ENCODE measurements at regions not wholly inside any gene's neighbourhood (a gene's known extent, or its start where the extent isn't known, plus 50 kb on each side); places are given as distances from the start of the nearest gene placed in this dataset.

- H3K36me3 Mint-ChIP-seq: no peaks in the 10 kb centered on the region
- ATAC-seq (no peak), DNase-seq (no peak)
- no peak overlapping the region for H3K4me3 Mint-ChIP-seq
- H3K27me3 Mint-ChIP-seq: no peaks in the 10 kb centered on the region
- H3K4me1 Mint-ChIP-seq: no peaks in the 10 kb centered on the region
- CTCF ChIA-PET: no interaction called here
- H3K9me3 Mint-ChIP-seq (ENCODE audit: low read depth): no peaks in the 10 kb centered on the region
- H3K27ac Mint-ChIP-seq: no peak overlapping the region
Observed at GRCh38 chr4:67052814-67053675, 492.3 kb downstream of the CENPC start.

DNA sequence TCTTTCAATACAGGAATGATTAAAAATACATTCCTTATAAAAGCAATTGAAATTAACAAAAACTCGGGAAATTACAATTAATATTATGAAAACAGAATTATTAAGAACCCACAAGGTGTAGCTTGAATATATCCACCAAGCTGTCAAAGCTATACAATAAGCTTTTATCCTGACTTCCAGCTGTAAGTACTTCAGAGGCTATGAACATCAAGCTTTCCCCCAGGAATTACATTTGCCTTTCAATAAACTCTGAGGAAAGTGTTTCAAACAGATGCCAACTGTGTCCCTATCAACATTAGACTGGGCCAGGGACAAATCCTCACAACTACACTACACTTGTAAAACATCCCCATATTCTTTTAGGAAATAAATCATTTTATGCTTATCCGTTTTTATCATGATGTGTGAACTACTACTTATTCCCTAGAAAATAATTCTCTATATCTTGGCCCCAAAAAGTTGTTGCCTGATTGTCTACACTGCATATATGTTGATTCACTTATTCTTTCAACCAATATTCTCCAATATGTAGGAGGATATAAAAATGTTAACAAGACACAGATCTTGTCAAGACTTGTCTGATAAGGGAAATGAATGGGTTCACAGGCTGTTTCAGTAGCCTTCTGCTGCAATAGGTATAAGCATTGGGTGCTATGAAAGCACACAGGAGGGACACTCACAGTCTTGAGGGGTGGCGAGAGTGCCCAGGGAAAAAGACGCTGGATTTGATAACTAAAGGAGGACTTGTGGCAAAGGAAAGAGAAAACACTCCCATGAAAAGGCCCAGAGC, 494.1 kb downstream of the CENPC start:
- Mint-ChIP-seq H3K27me3 (no peaks in the 10 kb centered on the region), H3K4me3 (no peak overlapping the region), H3K9me3 (ENCODE audit: low read depth) (no peaks in the 10 kb centered on the region), H3K36me3 (no peaks in the 10 kb centered on the region), H3K4me1 (no peaks in the 10 kb centered on the region), H3K27ac (no peak overlapping the region)
- DNase-seq: no peak
- ATAC-seq: no peak
- CTCF ChIA-PET: interaction anchor here (1.0 kb wide), 1 partner anchor 15 kb away, joined by 3 read pairs; no protein-coding TSS in a partner anchor

DNA sequence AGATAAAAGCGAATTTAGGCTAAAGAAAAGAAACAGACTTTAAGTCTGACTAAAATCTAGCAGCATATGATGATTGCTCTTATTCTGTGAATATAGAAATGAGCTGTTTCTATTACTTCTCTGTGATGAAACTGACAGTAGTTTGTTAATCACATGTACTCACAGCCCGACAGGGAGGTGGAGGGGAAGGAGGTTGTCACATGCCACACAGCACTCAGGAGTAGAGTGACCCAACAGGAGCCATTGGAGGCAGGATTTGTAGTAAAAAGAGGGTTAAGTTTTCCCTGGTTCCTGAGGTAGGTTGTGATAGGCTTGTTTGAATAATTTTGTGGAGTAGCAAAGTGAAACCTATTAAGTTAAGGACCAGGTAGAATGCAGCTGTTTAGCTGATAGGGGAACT, 495.9 kb downstream of the CENPC start:
- Mint-ChIP-seq H3K27ac (no peak overlapping the region), H3K4me1 (no peaks in the 10 kb centered on the region), H3K36me3 (no peaks in the 10 kb centered on the region), H3K27me3 (no peaks in the 10 kb centered on the region), H3K9me3 (ENCODE audit: low read depth) (no peaks in the 10 kb centered on the region), H3K4me3 (no peak overlapping the region)
- ATAC-seq (no peak), DNase-seq (no peak)
- CTCF ChIA-PET: no interaction called here

DNA sequence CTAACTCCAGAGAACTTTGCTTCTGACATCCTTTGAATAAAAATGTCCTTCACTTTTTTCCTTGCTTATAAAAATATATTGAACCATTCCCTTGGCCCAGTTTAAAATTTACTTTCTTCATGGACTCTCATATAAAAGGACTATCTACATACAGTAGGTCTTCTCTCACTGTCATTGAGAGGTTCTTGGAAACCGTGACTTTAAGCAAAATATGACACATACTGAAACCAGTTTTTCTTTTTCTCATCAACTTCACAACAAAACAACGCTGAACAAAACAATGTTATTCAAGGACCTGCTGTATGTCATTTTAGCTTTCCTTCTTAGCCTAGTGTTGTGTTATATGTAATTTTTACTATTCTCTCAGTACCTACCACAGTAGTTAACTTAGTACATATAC, 496.8 kb downstream of the CENPC start:
- no peak for ATAC-seq
- CTCF ChIA-PET: no interaction called here
- no peak overlapping the region for H3K27ac Mint-ChIP-seq
- H3K27me3 Mint-ChIP-seq: no peaks in the 10 kb centered on the region
- H3K4me1 Mint-ChIP-seq: no peaks in the 10 kb centered on the region
- H3K9me3 Mint-ChIP-seq (ENCODE audit: low read depth): no peaks in the 10 kb centered on the region
- H3K4me3 Mint-ChIP-seq: no peak overlapping the region
- DNase-seq: no peak
- no peaks in the 10 kb centered on the region for H3K36me3 Mint-ChIP-seq

DNA sequence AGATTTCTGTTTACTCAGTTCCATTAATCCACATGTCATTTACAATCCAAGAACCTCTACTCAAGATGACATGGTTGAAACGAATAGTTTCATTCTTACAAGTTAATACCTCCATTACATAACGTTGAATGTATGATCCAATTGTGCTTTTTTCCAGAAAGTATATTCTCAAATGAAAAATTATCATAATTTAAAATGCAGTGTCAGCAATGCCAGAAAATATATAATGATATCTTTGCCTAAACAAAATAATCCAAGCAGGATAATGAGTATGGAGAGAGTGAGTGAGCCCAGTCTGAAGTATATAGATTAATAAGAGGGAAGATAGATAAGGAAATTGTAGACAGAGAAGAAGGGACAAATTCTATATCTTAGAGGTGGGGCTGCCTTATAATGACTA, 505.0 kb downstream of the CENPC start:
- Mint-ChIP-seq H3K4me1 (no peaks in the 10 kb centered on the region), H3K36me3 (no peaks in the 10 kb centered on the region), H3K9me3 (ENCODE audit: low read depth) (no peaks in the 10 kb centered on the region), H3K4me3 (no peak overlapping the region), H3K27me3 (no peaks in the 10 kb centered on the region), H3K27ac (no peak overlapping the region)
- CTCF ChIA-PET: no interaction called here
- DNase-seq (no peak), ATAC-seq (no peak)

- H3K36me3 Mint-ChIP-seq: no peaks in the 10 kb centered on the region
- CTCF ChIA-PET: no interaction called here
- ATAC-seq: no peak
- H3K4me1 Mint-ChIP-seq: no peaks in the 10 kb centered on the region
- DNase-seq: no peak
- no peaks in the 10 kb centered on the region for H3K27me3 Mint-ChIP-seq
- H3K4me3 Mint-ChIP-seq: no peak overlapping the region
- no peak overlapping the region for H3K27ac Mint-ChIP-seq
- H3K9me3 Mint-ChIP-seq (ENCODE audit: low read depth): no peaks in the 10 kb centered on the region
Observed at GRCh38 chr4:67038228-67038566, 507.1 kb downstream of the CENPC start.

- no peak overlapping the region for H3K4me3 Mint-ChIP-seq
- H3K9me3 Mint-ChIP-seq (ENCODE audit: low read depth): peaks cover 2% of the 10 kb centered on the region
- H3K27me3 Mint-ChIP-seq: no peaks in the 10 kb centered on the region
- no peaks in the 10 kb centered on the region for H3K36me3 Mint-ChIP-seq
- H3K4me1 Mint-ChIP-seq: no peaks in the 10 kb centered on the region
- ATAC-seq (no peak), DNase-seq (no peak)
- CTCF ChIA-PET: no interaction called here
- H3K27ac Mint-ChIP-seq: no peak overlapping the region
Observed at GRCh38 chr4:67037504-67038227, 507.6 kb downstream of the CENPC start.

GRCh38 chr4:67036791-67037190, 508.5 kb downstream of the CENPC start:
- DNase-seq: no peak
- Mint-ChIP-seq H3K4me3 (no peak overlapping the region), H3K9me3 (ENCODE audit: low read depth) (peaks cover 2% of the 10 kb centered on the region), H3K27me3 (no peaks in the 10 kb centered on the region), H3K36me3 (no peaks in the 10 kb centered on the region), H3K27ac (no peak overlapping the region), H3K4me1 (no peaks in the 10 kb centered on the region)
- no peak for ATAC-seq
- CTCF ChIA-PET: interaction anchor here (1.5 kb wide), 1 partner anchor 14 kb away, joined by 3 read pairs; no protein-coding TSS in a partner anchor

DNA sequence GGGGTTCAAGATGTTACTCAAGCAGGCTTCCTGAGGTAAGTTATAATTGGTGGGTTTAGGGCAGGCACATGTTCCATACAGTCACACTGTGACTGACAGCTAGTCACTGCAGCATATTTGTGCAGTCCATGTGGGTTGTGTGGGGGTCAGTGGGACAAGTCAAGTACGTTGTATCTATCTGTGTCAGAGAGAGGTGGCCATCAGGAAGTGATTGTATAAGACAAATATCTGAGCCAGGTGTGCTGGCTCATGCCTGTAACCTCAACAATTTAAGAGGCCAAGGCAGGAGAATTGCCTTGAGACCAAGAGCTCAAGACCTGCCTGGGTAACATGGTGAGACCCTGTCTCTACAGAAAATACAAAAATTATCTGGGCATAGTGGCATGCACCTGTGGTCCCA, 509.3 kb downstream of the CENPC start:
- Mint-ChIP-seq H3K4me1 (no peaks in the 10 kb centered on the region), H3K36me3 (no peaks in the 10 kb centered on the region), H3K27me3 (no peaks in the 10 kb centered on the region), H3K4me3 (no peak overlapping the region), H3K9me3 (ENCODE audit: low read depth) (peaks cover 2% of the 10 kb centered on the region), H3K27ac (no peak overlapping the region)
- ATAC-seq: no peak
- no peak for DNase-seq
- CTCF ChIA-PET: interaction anchor here (1.5 kb wide), 1 partner anchor 15 kb away, joined by 3 read pairs; no protein-coding TSS in a partner anchor

DNA sequence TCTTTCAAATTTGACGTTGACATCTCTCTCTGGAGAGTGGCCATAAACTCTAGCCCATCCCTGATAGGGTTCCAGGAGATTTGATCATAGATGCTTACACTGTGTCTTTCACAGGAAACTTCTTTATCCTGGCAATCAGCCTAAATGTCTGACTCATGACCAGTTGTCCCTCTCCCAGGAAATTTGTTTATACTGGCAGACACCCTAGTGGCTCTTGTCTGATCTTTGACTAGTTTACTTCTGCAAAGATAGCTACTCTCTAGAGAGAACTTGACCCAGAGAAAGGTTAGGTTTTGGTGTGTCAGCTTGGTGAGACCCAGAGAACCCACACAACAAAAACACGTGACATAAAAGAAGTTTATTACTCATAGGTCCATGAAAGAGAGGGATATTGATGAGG, 509.8 kb downstream of the CENPC start:
- Mint-ChIP-seq H3K36me3 (no peaks in the 10 kb centered on the region), H3K9me3 (ENCODE audit: low read depth) (peaks cover 2% of the 10 kb centered on the region), H3K4me3 (no peak overlapping the region), H3K27ac (no peak overlapping the region), H3K4me1 (no peaks in the 10 kb centered on the region), H3K27me3 (no peaks in the 10 kb centered on the region)
- CTCF ChIA-PET: interaction anchor here (1.5 kb wide), 1 partner anchor 15 kb away, joined by 3 read pairs; no protein-coding TSS in a partner anchor
- DNase-seq (no peak), ATAC-seq (no peak)

GRCh38 chr4:67030636-67031035, 514.7 kb downstream of the CENPC start:
- no peaks in the 10 kb centered on the region for H3K27me3 Mint-ChIP-seq
- peaks cover 2% of the 10 kb centered on the region for H3K9me3 Mint-ChIP-seq (ENCODE audit: low read depth)
- ATAC-seq (no peak), DNase-seq (no peak)
- no peak overlapping the region for H3K4me3 Mint-ChIP-seq
- H3K4me1 Mint-ChIP-seq: no peaks in the 10 kb centered on the region
- CTCF ChIA-PET: no interaction called here
- no peaks in the 10 kb centered on the region for H3K36me3 Mint-ChIP-seq
- no peak overlapping the region for H3K27ac Mint-ChIP-seq

GRCh38 chr4:67020438-67020797, 524.9 kb downstream of the CENPC start:
- no peaks in the 10 kb centered on the region for H3K27me3 Mint-ChIP-seq
- DNase-seq (no peak), ATAC-seq (no peak)
- CTCF ChIA-PET: no interaction called here
- no peaks in the 10 kb centered on the region for H3K36me3 Mint-ChIP-seq
- peaks cover 2% of the 10 kb centered on the region for H3K9me3 Mint-ChIP-seq (ENCODE audit: low read depth)
- H3K4me3 Mint-ChIP-seq: no peak overlapping the region
- H3K27ac Mint-ChIP-seq: no peak overlapping the region
- H3K4me1 Mint-ChIP-seq: no peaks in the 10 kb centered on the region

DNA sequence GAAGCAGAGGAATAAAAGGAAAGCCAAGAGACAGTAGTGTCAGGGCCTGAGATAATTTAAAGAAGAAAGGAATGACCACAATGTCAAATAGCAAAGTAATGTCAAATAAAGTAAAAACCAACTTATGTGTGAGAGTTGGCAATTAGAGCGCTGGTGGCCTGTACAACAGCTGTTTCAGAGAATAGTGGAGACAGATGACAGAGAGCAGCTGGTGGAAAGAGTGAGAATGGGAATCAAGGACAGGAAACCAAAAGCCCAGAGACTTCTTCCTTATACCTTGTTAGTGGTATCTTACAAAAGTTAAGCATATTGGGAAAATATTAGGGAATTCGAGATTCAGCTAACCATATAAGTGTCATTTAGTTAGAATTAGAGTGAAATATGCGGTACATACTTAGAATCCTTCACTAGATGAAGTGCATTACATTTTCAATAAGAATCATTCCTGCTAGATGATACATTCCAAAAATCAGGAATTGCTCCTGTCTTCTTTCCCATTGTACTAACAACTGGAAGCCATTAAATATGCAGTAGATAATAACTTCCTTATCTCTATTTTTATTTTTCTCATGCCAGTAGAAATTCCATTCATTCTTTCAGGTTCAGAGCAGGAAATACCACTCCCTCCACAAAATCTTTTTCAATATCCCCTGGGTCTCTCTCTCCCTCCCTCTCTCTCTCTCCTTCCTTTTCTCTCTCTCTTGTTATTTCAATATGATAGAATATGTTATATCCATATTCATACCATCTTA, 525.4 kb downstream of the CENPC start:
- CTCF ChIA-PET: no interaction called here
- ATAC-seq (no peak), DNase-seq (no peak)
- no peak overlapping the region for H3K27ac Mint-ChIP-seq
- H3K4me3 Mint-ChIP-seq: no peak overlapping the region
- H3K9me3 Mint-ChIP-seq (ENCODE audit: low read depth): peaks cover 2% of the 10 kb centered on the region
- no peaks in the 10 kb centered on the region for H3K36me3 Mint-ChIP-seq
- no peaks in the 10 kb centered on the region for H3K4me1 Mint-ChIP-seq
- H3K27me3 Mint-ChIP-seq: no peaks in the 10 kb centered on the region

Measured in activated CD8-positive, alpha-beta memory T cell treated with anti-CD3 and anti-CD28 coated beads, Interleukin-2, amount 10 ng/mL, durations not matched to agents 7 days and 5 days (primary cell).